Stimulated activated CD8-positive, alpha-beta memory T cell treated with anti-CD3 and anti-CD28 coated beads, Interleukin-4, amount 100 ng/mL, for 48 hours (primary cell): ENCODE measurements at regions not wholly inside any gene's neighbourhood (a gene's known extent, or its start where the extent isn't known, plus 50 kb on each side); places are given as distances from the start of the nearest gene placed in this dataset.

Experiments
- DNase-seq: peaks from one replicate; pipeline ENCODE4 v3.0.0-alpha.2; 2020

DNA sequence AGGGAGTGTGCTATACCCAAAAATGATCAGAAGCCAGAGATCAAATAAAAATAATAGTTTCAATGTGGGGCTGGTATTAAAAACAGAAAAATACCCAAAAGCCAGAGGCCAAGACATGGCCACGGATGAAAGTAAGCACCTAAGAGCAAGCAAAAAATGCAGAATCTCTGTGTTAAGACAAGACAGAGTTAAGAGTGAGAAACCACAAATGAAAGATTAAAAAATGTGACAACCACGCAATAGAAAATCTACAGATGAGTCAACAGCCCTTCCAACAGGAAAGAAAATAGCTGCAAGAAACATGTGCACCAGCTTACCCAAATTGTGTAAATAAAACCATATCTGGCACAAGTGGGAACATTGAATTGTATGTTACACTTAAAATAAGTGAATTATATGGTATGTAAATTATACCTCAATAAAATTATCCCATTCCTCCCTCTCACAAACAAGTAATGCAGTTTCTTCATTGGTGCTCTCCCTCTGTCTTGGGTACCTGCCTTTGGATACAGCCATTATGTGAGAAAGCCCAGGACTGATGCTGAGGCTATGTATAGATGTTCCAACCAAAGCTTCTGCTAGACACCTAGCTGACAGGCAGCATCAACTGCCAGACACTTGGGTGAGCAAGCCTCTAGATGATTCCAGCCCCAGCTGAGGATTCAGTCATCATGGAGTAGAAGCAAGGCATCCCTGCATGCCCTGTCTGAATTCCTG lies 55.3 kb upstream of the UFL1 start:
- DNase-seq, result no peak

GRCh38 chr6:96467814-96468213 lies 53.8 kb upstream of the UFL1 start:
- no peak for DNase-seq

DNA sequence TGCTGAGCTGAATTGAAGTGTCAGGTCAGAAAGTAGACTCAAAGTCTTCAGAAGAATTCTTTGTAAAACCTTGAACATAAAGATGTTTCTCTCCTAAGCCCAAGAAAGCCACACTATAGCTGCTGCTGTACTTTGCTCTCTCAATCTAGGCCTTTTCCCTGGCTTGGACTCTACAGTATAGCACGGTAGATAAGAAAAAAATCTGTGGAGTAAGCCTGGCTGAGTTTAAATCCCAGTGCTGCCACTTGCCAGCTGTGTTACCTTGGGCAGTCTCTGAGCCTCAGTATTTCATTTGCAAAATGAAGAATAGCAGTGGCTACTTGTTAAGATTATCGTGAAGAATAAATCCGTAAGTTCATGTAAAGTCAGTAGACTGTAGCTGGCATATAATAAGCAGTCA lies 53.3 kb upstream of the UFL1 start:
- no peak for DNase-seq

DNA sequence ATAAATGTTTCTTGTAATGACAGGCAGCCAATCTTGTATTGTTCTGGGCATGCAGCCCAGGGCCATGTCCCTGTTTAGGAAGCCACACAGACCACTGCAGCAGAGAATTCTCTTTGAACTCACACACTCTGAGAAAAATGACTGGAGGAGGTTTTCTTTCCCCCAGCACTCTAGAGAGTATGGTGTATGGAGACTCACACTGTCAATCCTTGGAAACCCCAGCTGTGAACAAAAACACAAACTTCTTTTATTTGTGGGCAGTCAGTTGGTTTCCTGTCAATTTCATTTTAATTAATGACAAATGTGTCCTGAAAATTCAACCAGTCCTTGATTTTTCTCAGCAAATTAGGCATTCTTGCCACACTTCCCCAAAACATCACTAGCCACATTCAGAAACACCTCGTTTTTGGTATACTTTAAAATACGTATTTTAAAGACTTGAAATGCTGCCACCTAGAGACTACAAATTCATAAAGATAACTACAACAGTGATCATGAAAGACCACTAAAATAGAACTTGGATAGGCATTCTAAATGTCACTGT lies 52.9 kb upstream of the UFL1 start:
- DNase-seq, result no peak

DNA sequence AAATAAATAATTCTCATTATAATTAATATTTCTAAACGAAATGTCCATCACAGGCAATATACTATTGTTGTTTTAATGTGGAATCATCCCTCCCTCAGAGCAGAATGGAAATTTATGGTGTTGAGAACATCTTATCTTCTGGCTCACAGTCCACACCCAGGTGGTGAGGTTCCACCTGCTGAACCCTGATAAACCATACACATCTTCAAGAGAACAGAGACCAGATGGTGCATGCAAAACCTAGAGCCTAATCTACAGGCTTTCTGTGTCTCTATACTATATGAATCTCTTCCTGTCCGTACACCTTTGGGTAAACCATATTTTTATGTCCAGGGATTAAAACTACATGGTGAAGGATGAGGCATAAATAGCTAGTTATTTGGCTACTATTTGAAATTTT lies 52.3 kb upstream of the UFL1 start:
- DNase-seq, result no peak

- no peak for DNase-seq
Observed at GRCh38 chr6:96470296-96470695, 51.3 kb upstream of the UFL1 start.
